T-helper 1 cell treated with Interleukin-12 subunit alpha and Interleukin-12 subunit beta and Interleukin-4 antibody, amounts not matched to agents 30 μg/mL and 1 μg/mL, for 36 hours (primary cell): ENCODE measurements at regions not wholly inside any gene's neighbourhood (a gene's known extent, or its start where the extent isn't known, plus 50 kb on each side); places are given as distances from the start of the nearest gene placed in this dataset.

Experiments used
- H3K27ac Mint-ChIP-seq: one replicate; pipeline ENCODE4 v1.8.0; 2021; ENCODE audit warnings: mild to moderate bottlenecking, mixed read lengths
- H3K27me3 Mint-ChIP-seq: one replicate; pipeline ENCODE4 v1.8.0; 2021; ENCODE audit warnings: low read depth, mixed read lengths
- H3K36me3 Mint-ChIP-seq: one replicate; pipeline ENCODE4 v1.8.0; 2021; ENCODE audit warnings: low read depth, mixed read lengths
- H3K4me1 Mint-ChIP-seq: one replicate; pipeline ENCODE4 v1.8.0; 2021; ENCODE audit warnings: low read depth, mixed read lengths
- H3K4me3 Mint-ChIP-seq: one replicate; pipeline ENCODE4 v1.8.0; 2021; ENCODE audit warnings: mild to moderate bottlenecking, moderate library complexity, mixed read lengths
- H3K9me3 Mint-ChIP-seq: one replicate; pipeline ENCODE4 v1.8.0; 2021; ENCODE audit warnings: mixed read lengths

- Mint-ChIP-seq H3K4me1 (no peaks in the 10 kb centered on the region), H3K27ac (no peak overlapping the region), H3K9me3 (no peaks in the 10 kb centered on the region), H3K4me3 (no peak overlapping the region), H3K36me3 (no peaks in the 10 kb centered on the region), H3K27me3 (peaks cover 10% of the 10 kb centered on the region)
Measured at GRCh38 chr14:34362641-34363251, 99.3 kb downstream of the SPTSSA start.

GRCh38 chr14:34361504-34362011 is 100.5 kb downstream of the SPTSSA start:
- H3K27me3 Mint-ChIP-seq: peaks cover 10% of the 10 kb centered on the region
- H3K27ac Mint-ChIP-seq: no peak overlapping the region
- no peaks in the 10 kb centered on the region for H3K4me1 Mint-ChIP-seq
- H3K9me3 Mint-ChIP-seq: no peaks in the 10 kb centered on the region
- H3K36me3 Mint-ChIP-seq: no peaks in the 10 kb centered on the region
- H3K4me3 Mint-ChIP-seq: no peak overlapping the region

GRCh38 chr14:34359420-34360117 is 102.5 kb downstream of the SPTSSA start:
- H3K4me3 Mint-ChIP-seq: no peak overlapping the region
- H3K27me3 Mint-ChIP-seq: no peaks in the 10 kb centered on the region
- H3K9me3 Mint-ChIP-seq: no peaks in the 10 kb centered on the region
- no peak overlapping the region for H3K27ac Mint-ChIP-seq
- H3K4me1 Mint-ChIP-seq: no peaks in the 10 kb centered on the region
- no peaks in the 10 kb centered on the region for H3K36me3 Mint-ChIP-seq

- H3K27me3 Mint-ChIP-seq: no peaks in the 10 kb centered on the region
- H3K4me3 Mint-ChIP-seq: no peak overlapping the region
- no peaks in the 10 kb centered on the region for H3K4me1 Mint-ChIP-seq
- H3K36me3 Mint-ChIP-seq: no peaks in the 10 kb centered on the region
- H3K27ac Mint-ChIP-seq: no peak overlapping the region
- no peaks in the 10 kb centered on the region for H3K9me3 Mint-ChIP-seq
Measured at GRCh38 chr14:34356264-34356654, 105.8 kb downstream of the SPTSSA start.

- Mint-ChIP-seq H3K36me3 (no peaks in the 10 kb centered on the region), H3K9me3 (no peaks in the 10 kb centered on the region), H3K4me1 (no peaks in the 10 kb centered on the region), H3K27me3 (no peaks in the 10 kb centered on the region), H3K4me3 (no peak overlapping the region), H3K27ac (no peak overlapping the region)
Measured at GRCh38 chr14:34355584-34356263, 106.3 kb downstream of the SPTSSA start.

- Mint-ChIP-seq H3K27ac (no peak overlapping the region), H3K27me3 (no peaks in the 10 kb centered on the region), H3K9me3 (no peaks in the 10 kb centered on the region), H3K4me1 (no peaks in the 10 kb centered on the region), H3K4me3 (no peak overlapping the region), H3K36me3 (no peaks in the 10 kb centered on the region)
Measured at GRCh38 chr14:34354556-34354955, 107.5 kb downstream of the SPTSSA start.

GRCh38 chr14:34350903-34351302 is 111.1 kb downstream of the SPTSSA start:
- no peaks in the 10 kb centered on the region for H3K9me3 Mint-ChIP-seq
- no peaks in the 10 kb centered on the region for H3K4me1 Mint-ChIP-seq
- H3K27me3 Mint-ChIP-seq: no peaks in the 10 kb centered on the region
- H3K4me3 Mint-ChIP-seq: no peak overlapping the region
- no peak overlapping the region for H3K27ac Mint-ChIP-seq
- no peaks in the 10 kb centered on the region for H3K36me3 Mint-ChIP-seq

GRCh38 chr14:34348592-34348991 is 113.4 kb downstream of the SPTSSA start:
- H3K36me3 Mint-ChIP-seq: no peaks in the 10 kb centered on the region
- H3K4me3 Mint-ChIP-seq: no peak overlapping the region
- H3K27me3 Mint-ChIP-seq: no peaks in the 10 kb centered on the region
- H3K9me3 Mint-ChIP-seq: no peaks in the 10 kb centered on the region
- H3K4me1 Mint-ChIP-seq: no peaks in the 10 kb centered on the region
- H3K27ac Mint-ChIP-seq: no peak overlapping the region

GRCh38 chr14:34347683-34348082 is 114.4 kb downstream of the SPTSSA start:
- H3K27me3 Mint-ChIP-seq: no peaks in the 10 kb centered on the region
- H3K27ac Mint-ChIP-seq: no peak overlapping the region
- no peaks in the 10 kb centered on the region for H3K4me1 Mint-ChIP-seq
- H3K9me3 Mint-ChIP-seq: no peaks in the 10 kb centered on the region
- H3K36me3 Mint-ChIP-seq: no peaks in the 10 kb centered on the region
- H3K4me3 Mint-ChIP-seq: no peak overlapping the region

GRCh38 chr14:34345718-34346465 is 116.1 kb downstream of the SPTSSA start:
- Mint-ChIP-seq H3K27me3 (no peaks in the 10 kb centered on the region), H3K27ac (no peak overlapping the region), H3K4me3 (no peak overlapping the region)

GRCh38 chr14:34344318-34344717 is 117.7 kb downstream of the SPTSSA start:
- H3K9me3 Mint-ChIP-seq: no peaks in the 10 kb centered on the region
- H3K4me1 Mint-ChIP-seq: no peaks in the 10 kb centered on the region
- no peak overlapping the region for H3K4me3 Mint-ChIP-seq
- H3K27me3 Mint-ChIP-seq: no peaks in the 10 kb centered on the region
- no peak overlapping the region for H3K27ac Mint-ChIP-seq
- H3K36me3 Mint-ChIP-seq: no peaks in the 10 kb centered on the region

More at GRCh38 chr14:34345718-34346465, 116.1 kb downstream of the SPTSSA start:
- Mint-ChIP-seq H3K36me3 (no peaks in the 10 kb centered on the region), H3K4me1 (no peaks in the 10 kb centered on the region), H3K9me3 (no peaks in the 10 kb centered on the region)

- Mint-ChIP-seq H3K4me1 (peaks cover 2% of the 10 kb centered on the region), H3K4me3 (no peak overlapping the region), H3K9me3 (no peaks in the 10 kb centered on the region), H3K36me3 (no peaks in the 10 kb centered on the region), H3K27me3 (no peaks in the 10 kb centered on the region), H3K27ac (no peak overlapping the region)
Measured at GRCh38 chr14:34340025-34340625, 121.9 kb downstream of the SPTSSA start.

GRCh38 chr14:34338056-34338455 is 124.0 kb downstream of the SPTSSA start:
- no peak overlapping the region for H3K27ac Mint-ChIP-seq
- H3K9me3 Mint-ChIP-seq: no peaks in the 10 kb centered on the region
- no peaks in the 10 kb centered on the region for H3K36me3 Mint-ChIP-seq
- no peak overlapping the region for H3K4me3 Mint-ChIP-seq
- peaks cover 2% of the 10 kb centered on the region for H3K4me1 Mint-ChIP-seq
- no peaks in the 10 kb centered on the region for H3K27me3 Mint-ChIP-seq

GRCh38 chr14:34336501-34336900 is 125.5 kb downstream of the SPTSSA start:
- Mint-ChIP-seq H3K27ac (no peak overlapping the region), H3K9me3 (no peaks in the 10 kb centered on the region), H3K4me1 (peaks cover 7% of the 10 kb centered on the region), H3K4me3 (no peak overlapping the region), H3K27me3 (no peaks in the 10 kb centered on the region), H3K36me3 (no peaks in the 10 kb centered on the region)
